Motor neuron (in vitro differentiated cells): ENCODE measurements at regions not wholly inside any gene's neighbourhood (a gene's known extent, or its start where the extent isn't known, plus 50 kb on each side); places are given as distances from the start of the nearest gene placed in this dataset.

Experiments used
- ATAC-seq, 8 experiments: fragments of 200-7000 bp; cut with Tn5 transposase; replicated peaks in 6 of 8; 2 replicates each; pipeline ENCODE4 v1.8.0; 2021; ENCODE audit warnings: mild to moderate bottlenecking in 8 of 8, moderate library complexity in 8 of 8
- H3K27ac ChIP-seq, 2 donors: fragments of 250-450 bp; sonication (Bioruptor Pico); 2 replicates each; pipeline ENCODE4 v1.9.0; 2021; ENCODE audit warnings: antibody characterized with exemption in 2 of 2, mild to moderate bottlenecking in 2 of 2, moderate library complexity in 1 of 2
- H3K4me1 ChIP-seq, 2 donors: fragments of 250-450 bp; sonication (Bioruptor Pico); replicated peaks in 1 of 2; 2 replicates each; pipeline ENCODE4 v1.6.1; 2021; ENCODE audit warnings: antibody characterized with exemption in 2 of 2, mild to moderate bottlenecking in 2 of 2, moderate library complexity in 1 of 2
- H3K4me3 ChIP-seq, 5 donors: fragments of 250-450 bp; sonication (Bioruptor Pico); 2 replicates each; pipeline ENCODE4 v1.9.0; 2021; ENCODE audit warnings: antibody characterized with exemption in 5 of 5, mild to moderate bottlenecking in 5 of 5, moderate library complexity in 4 of 5
- WGBS, 10 experiments: fragments of 450-650 bp; shearing (Covaris generic); methylation state at CpG; one replicate each; pipeline ENCODE4 v1.0.0; 2022; 5-methylcytosine and 5-hydroxymethylcytosine counted together
- in situ Hi-C, 9 experiments: fragments of 400-800 bp; cut with MboI; loops; one replicate each; pipeline ENCODE4 v1.15.0; 2021; ENCODE audit warnings: low sequenced_read_pairs in 9 of 9, low pct_unique_long_range_greater_than_20kb in 2 of 9; ENCODE audit not compliant: unreplicated experiment in 9 of 9

DNA sequence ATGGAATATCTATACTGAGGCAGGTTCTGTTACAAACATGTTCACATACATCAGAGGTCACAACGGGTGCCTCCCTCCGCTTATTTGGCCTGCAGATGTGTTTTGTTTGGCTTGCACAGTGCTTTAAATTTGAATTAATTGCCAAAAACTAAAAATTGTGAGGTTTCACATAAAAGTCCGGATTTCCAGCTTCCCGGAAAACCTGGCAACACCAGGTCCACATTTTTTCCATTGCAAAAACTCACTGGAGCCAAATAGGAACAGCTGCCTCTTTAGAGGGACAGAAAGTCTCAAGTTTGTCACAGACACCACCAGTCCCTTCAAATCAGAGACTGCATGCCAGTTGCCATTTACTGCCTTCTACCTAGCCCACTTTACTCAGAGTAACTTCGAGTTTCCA, 205.9 kb upstream of the MDFIC2 start:
- H3K4me3 ChIP-seq, result no peak overlapping the region
- no peak for ATAC-seq
- H3K4me1 ChIP-seq, result peaks cover 0 to 5% of the 10 kb centered on the region in 2 donors
- 10 to 100% (median 87%) methylated on average over 2 to 5 of the region's 5 CpGs for WGBS, 10 experiments
- no peak overlapping the region for H3K27ac ChIP-seq
- in situ Hi-C loops, result no loop called here

DNA sequence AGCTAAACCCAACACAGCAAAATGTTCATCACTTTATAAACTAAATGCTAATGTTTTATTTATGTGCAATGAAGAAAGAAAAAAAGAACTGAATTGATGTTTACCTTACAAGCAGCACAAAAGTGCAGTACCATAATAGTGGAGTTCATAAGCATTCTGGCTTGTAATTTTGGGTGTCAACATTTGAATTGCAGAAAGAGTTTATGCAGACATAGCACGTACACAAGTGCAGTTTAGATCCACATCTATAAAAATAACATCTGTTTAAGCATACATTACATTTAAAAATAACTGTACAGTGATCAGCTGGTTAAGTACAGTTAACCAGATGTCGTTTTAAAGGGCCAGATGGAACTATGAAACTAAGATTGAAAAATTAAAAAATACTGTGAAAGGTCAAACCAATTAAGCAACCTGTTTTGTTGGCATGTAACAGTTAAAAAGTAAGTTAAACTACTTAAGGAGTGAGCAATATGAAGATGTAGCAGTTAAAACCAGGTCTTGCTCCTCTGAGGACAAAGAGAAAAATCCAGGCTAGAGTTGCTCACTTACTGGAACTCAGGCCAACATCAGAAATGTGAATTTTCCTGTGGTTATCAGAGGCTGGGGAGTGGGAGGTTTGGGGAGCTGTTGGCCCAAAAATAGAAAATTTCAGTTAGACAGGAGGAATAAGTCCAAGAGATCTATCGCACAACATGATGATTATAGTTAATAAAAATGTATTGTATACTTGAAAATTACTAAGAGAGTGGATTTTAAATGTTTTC, 204.9 kb upstream of the MDFIC2 start:
- no peak overlapping the region for H3K27ac ChIP-seq
- peak in 3 of 8 experiments; percentile 76 to 97 (median 77) for ATAC-seq
- in situ Hi-C loops, result no loop called here
- 0 to 100% (median 81%) methylated on average over 2 to 3 of the region's 3 CpGs for WGBS, 10 experiments
- peaks cover 0 to 5% of the 10 kb centered on the region in 2 donors for H3K4me1 ChIP-seq
- H3K4me3 ChIP-seq, result no peak overlapping the region

DNA sequence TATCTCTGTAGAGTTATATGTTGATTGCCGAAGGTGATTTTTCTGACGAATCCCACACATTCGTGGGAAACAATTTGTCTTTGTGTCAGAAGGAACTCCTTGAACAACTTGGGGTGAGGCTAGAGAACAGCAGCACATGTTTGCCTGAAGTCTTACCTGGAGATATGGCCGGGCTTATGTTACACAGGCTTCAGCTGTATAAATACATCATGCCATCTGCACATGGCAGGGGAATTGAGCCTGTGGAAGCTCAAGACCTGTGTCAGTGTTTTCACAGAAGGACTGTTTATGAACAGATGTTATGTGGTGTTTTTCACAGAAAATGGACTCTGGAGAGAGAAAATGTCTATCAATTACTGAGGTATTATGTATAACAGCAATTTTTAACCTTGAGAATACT, 203.6 kb upstream of the MDFIC2 start:
- 67 to 100% (median 81%) methylated on average over 1 to 4 of the region's 4 CpGs for WGBS, 10 experiments
- in situ Hi-C loops, result no loop called here
- ATAC-seq, result no peak
- H3K27ac ChIP-seq, result no peak overlapping the region
- no peak overlapping the region for H3K4me3 ChIP-seq
- peaks cover 0 to 5% of the 10 kb centered on the region in 2 donors for H3K4me1 ChIP-seq

DNA sequence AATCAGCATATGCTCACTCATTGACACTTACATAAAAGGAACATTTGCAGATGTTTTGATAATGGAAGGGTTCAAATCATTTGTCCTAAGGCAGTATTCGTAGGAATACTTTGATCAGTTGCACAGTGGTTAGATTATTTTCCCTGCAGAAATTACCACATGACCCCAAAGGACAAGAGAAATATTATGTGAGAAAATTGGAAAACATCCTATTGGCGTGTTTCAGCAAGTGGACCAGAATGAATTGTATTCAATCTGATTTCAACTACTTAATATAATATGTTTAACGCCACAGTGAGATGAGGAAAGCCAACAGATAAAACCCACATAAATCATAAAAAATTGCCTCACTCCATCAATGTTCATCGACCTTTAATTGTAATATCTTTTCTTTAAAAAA, 195.0 kb upstream of the MDFIC2 start:
- WGBS, 10 experiments, result 11 to 94% (median 83%) methylated on average over 1 to 4 of the region's 4 CpGs
- H3K4me1 ChIP-seq, result no peaks in the 10 kb centered on the region

DNA sequence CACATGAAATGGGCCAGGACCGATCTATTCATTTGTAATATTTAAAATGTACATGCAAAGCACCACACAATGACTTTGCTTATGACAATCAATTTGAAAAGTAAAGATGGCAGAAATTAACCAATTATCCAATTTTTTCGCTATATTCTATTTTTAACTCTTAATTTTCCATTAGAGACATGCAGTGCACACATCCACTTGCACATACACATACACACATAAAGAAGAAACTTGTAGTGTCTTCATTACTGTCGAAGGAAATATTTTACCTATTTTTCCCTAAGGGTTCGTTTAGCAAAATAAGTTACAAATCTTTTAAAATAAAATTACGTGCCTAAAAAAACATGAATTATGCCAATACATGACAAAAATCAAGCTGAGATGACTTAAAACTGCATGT, 194.3 kb upstream of the MDFIC2 start:
- Histone ChIP-seq H3K4me1 (no peaks in the 10 kb centered on the region), H3K27ac (no peak overlapping the region), H3K4me3 (no peak overlapping the region)
- in situ Hi-C loops, result no loop called here
- 13 to 96% (median 76%) methylated on average over 3 to 5 of the region's 5 CpGs for WGBS, 10 experiments
- ATAC-seq, result no peak

More for the DNA sequence above, 195.0 kb upstream of the MDFIC2 start:
- ATAC-seq, result no peak
- no peak overlapping the region for H3K4me3 ChIP-seq
- no peak overlapping the region for H3K27ac ChIP-seq
- in situ Hi-C loops, result no loop called here

DNA sequence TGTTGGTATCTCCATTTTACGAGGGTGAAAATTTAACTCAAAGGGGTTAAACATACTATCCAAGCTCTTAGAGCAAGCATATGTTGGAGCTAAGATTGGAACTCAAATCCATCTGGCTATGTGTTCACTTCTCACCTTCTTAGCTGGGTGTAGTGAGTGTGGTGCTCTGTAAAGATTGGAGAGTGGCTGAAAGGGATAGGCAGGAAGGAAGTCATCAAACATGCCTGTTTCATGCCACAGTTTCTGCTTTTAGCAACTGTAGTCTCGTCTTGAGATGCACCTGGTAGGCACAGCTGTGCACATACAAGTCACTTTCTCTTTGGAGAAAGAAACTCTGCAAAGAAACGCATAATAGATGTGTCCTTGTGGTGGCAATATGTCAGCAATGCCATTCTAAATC, 189.1 kb upstream of the MDFIC2 start:
- H3K27ac ChIP-seq, result no peak overlapping the region
- ATAC-seq, result no peak
- no peak overlapping the region for H3K4me3 ChIP-seq
- 0 to 100% (median 63%) methylated on average over 1 to 3 of the region's 3 CpGs; no CpG with 5 or more reads in 1 of the 10 experiments for WGBS, 10 experiments
- in situ Hi-C loops, result no loop called here
- H3K4me1 ChIP-seq, result no peaks in the 10 kb centered on the region

DNA sequence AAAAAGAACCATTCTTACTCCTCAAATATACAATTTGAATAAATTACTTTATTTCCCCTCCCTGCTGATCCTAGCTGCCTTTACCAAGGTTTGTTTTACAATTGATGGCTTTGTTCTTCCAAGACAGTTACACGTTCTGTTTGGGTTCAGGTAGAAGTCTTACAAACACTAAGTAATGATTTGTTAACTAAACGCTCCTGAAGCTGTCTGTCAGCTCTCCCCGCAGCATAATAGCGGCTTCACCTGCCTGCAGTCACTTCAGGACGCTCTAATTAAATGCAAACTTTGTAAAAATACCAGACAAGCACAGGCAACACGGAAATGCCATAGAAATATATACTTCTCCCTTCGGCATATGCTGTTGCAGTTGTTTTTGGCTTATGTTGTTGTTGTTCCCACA, 176.4 kb upstream of the MDFIC2 start:
- in situ Hi-C loops, result no loop called here

DNA sequence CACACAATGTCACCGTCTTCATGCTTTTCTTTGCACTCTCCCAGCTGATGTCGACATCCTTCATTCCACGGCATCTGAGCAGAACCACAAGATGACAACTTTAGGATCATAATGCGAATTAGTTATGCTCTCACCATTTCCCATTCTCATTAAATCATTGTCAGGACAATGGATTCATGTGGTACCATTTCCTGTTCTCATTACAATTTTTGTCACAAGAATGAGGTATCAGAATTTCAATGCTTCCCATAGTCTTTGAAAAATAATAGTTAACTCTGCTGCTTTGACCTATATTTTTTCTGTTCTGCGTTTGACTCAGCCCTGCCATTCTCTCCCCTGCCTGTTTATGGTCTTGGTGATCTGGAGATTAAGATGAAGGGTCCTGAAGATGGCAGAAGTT, 175.7 kb upstream of the MDFIC2 start:
- WGBS, 10 experiments, result 0 to 84% (median 57%) methylated on average over 1 to 5 of the region's 5 CpGs; no CpG with 5 or more reads in 1 of the 10 experiments
- Histone ChIP-seq H3K4me1 (peaks cover 0 to 17% of the 10 kb centered on the region in 2 donors), H3K27ac (no peak overlapping the region), H3K4me3 (no peak overlapping the region)
- in situ Hi-C loops, result no loop called here
- peak in 1 of 8 experiments; percentile 44 for ATAC-seq

More for the DNA sequence above, 176.4 kb upstream of the MDFIC2 start:
- no peak for ATAC-seq
- no peak overlapping the region for H3K27ac ChIP-seq
- no peak overlapping the region for H3K4me3 ChIP-seq
- H3K4me1 ChIP-seq, result peaks cover 0 to 17% of the 10 kb centered on the region in 2 donors
- WGBS, 10 experiments, result 15 to 63% (median 46%) methylated on average over 3 to 7 of the region's 7 CpGs; no CpG with 5 or more reads in 1 of the 10 experiments

DNA sequence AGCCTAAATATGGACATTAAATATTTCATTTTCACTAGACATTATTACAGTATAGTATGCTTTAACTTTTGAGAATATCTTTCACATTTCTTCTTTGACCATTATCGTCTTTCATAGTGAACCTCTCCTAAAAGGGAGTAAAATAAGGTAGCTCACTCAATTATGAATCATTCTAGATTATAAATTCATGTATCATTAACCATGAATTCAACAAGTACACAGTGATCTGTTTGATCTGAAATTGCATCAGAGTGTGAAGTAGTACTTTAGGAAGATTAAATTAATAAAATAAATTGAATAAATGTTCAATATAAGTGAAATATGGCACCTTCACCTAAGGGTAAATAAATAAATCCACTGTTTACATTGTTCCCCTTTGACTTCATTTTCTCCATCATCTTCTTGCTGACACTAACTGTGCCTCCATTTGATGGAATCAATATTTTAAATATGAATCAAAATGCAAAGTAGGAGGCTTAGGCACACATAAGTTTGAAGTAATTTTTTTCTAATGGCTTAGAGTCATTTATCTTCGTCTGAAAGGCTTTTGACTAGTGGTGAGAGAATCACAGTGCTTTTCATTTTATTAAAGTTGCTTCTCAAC, 174.1 kb upstream of the MDFIC2 start:
- WGBS, 10 experiments, result 8 to 100% (median 77%) methylated on average over 1 to 2 of the region's 2 CpGs
- ATAC-seq, result peak in 3 of 8 experiments; percentile 52 to 69 (median 60)
- no peak overlapping the region for H3K4me3 ChIP-seq
- H3K27ac ChIP-seq, result no peak overlapping the region
- H3K4me1 ChIP-seq, result peaks cover 0 to 17% of the 10 kb centered on the region in 2 donors
- in situ Hi-C loops, result no loop called here

DNA sequence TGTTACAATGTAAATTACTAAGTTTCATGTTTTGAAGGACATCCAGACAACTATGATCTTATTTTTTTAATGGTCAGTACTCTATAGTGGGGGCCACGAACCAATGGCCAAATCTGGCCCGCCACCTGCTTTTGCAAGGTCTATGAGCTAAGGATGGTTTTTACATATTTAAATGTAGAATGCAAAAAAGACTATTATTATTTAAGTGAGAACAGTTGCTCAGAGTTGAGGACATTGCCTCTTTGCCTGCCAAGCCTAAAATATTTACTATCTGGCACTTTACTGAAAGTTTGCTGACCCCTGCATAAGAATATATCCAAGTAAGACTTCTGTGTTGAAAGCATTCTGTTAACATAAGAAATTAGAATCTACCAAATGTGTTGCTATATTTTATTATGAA, 163.7 kb upstream of the MDFIC2 start:
- in situ Hi-C loops, result no loop called here
- WGBS, 10 experiments, result 0 to 100% (median 75%) methylated on average over 1 to 2 of the region's 2 CpGs
- Histone ChIP-seq H3K27ac (no peak overlapping the region), H3K4me3 (no peak overlapping the region), H3K4me1 (no peaks in the 10 kb centered on the region)
- no peak for ATAC-seq

DNA sequence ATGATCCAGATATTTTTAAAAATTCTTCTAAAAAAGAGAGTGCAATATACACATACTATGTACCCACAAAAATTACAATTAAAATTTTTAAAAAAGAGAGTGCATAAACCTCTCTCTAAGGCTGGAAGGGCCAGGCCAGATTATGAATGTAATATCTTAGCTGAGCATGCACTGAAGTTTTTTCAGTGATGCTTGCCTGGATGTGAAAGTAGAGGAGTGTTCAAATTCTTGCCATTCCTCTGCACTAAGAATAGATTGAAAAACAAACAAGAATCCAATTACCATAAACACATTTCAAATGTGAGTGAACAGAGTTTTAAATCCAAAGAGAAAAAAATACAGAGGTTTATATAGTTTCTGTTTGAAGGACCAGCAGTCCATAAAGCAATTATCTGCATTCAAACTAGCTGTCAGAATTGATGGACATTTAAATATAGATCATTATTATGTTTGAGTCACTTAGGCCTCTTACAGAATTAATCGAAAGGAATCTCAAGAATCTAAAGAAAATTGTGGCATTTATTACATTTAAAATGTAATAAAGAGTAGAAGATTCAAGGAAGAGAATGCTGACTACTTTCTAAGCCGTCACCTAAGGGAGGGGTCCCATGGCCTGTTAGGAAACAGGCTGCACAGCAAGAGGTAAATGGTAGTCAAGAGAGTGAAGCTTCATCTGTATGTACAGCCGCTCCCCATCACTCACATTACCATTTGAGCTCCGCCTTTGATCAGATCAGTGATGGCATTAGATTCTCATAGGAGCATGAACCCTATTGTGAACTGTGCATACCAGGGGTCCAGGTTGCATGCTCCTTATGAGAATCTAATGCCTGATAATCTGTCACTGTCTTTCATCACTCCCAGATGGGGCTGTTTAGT, 159.3 kb upstream of the MDFIC2 start:
- 8 to 90% (median 71%) methylated on average over 1 to 4 of the region's 4 CpGs; no CpG with 5 or more reads in 1 of the 10 experiments for WGBS, 10 experiments
- in situ Hi-C loops, result no loop called here

DNA sequence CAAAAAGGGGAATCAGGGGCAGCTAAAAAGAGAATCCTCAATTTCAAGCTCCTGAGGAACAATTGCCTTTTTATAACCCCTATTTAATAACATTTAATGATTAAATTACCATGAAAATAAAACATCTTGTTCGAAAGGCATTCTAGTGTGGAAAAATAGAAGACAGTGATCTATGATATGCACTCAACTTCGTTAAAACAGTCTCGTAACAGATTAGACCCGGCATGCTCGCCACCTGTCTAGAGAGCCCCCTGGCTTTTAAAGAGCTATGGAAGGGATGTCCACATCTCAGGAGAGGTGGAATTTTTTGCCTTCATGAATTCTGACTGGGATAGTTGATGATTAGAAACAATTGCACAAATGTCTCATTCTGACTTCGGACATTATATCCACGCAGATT, 153.7 kb upstream of the MDFIC2 start:
- in situ Hi-C loops, result no loop called here
- Histone ChIP-seq H3K4me1 (peaks cover 0 to 36% of the 10 kb centered on the region in 2 donors), H3K27ac (no peak overlapping the region), H3K4me3 (no peak overlapping the region)
- no peak for ATAC-seq
- WGBS, 10 experiments, result 34 to 90% (median 65%) methylated on average over 3 to 7 of the region's 7 CpGs

More for the DNA sequence above, 159.3 kb upstream of the MDFIC2 start:
- ATAC-seq, result peak in 3 of 8 experiments; percentile 63 to 90 (median 88)
- Histone ChIP-seq H3K4me3 (no peak overlapping the region), H3K27ac (no peak overlapping the region), H3K4me1 (peaks cover 0 to 2% of the 10 kb centered on the region in 2 donors)

DNA sequence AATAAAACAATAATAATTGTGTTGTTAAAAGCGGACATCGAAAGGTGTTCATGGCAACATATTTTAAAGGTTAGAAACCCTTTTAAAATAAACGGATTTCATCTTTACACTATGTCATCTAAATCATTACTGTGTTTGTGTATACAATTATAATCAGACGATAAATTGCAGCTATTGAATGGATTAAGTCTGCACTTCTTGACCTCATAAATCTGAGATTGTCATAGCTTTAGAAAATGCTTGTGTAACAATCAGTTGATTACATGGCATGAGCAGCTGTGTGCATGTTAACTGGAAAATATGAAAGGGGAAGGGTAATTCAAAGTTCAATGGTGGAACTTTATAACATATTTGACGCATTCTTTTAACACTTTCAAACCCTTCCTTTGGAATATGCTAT, 152.4 kb upstream of the MDFIC2 start:
- Histone ChIP-seq H3K4me3 (no peak overlapping the region), H3K4me1 (peaks cover 0 to 36% of the 10 kb centered on the region in 2 donors), H3K27ac (no peak overlapping the region)
- WGBS, 10 experiments, result 16 to 61% (median 29%) methylated on average over 1 to 5 of the region's 5 CpGs; no CpG with 5 or more reads in 1 of the 10 experiments
- ATAC-seq, result peak in 5 of 8 experiments; percentile 76 to 84 (median 84)
- in situ Hi-C loops, result no loop called here
